K562 (cell line): ENCODE measurements at regions not wholly inside any gene's neighbourhood (a gene's known extent, or its start where the extent isn't known, plus 50 kb on each side); places are given as distances from the start of the nearest gene placed in this dataset.

ENCODE experiments used
- ATAC-seq: fragments of 200-7000 bp; cut with Tn5 transposase; 3 replicates; pipeline ENCODE4 v1.9.1; 2020; ENCODE audit warnings: moderate library complexity
- BruUV-seq: library from RNA; stranded (reverse); fragments of 400-500 nt; replicated peaks from 2 replicates; lab custom pipeline; 2021; lab: Mats Ljungman, UMichigan
- CTCF ChIA-PET: fragments of 300-600 bp; formaldehyde crosslinking; extraction: SDS; loops from one replicate; lab custom pipeline; 2021; ENCODE audit warnings: low intra/inter-chr PET ratio; lab: Yijun Ruan, JAX
- POLR2A ChIA-PET: fragments of 300-600, 350-650 bp; sonication (Branson Sonifier 250); formaldehyde crosslinking; extraction: SDS; loops from one replicate; lab custom pipeline; 2021; ENCODE audit warnings: antibody characterized with exemption, inconsistent platforms; lab: Yijun Ruan, JAX
- DNase-seq, 4 experiments: peaks; one replicate each; pipeline versions ENCODE4 v3.0.0 to v3.0.0-alpha.2; 2011 to 2018; ENCODE audit warnings: low spot score in 3 of 4, mixed read lengths in 3 of 4; ENCODE audit errors: extremely low read depth in 1 of 4
- FAIRE-seq: peaks from 2 replicates; lab custom pipeline; 2011; peaks lifted over from hg19 to GRCh38; lab: Jason Lieb, UNC
- H2AFZ ChIP-seq: 2 replicates; pipeline ENCODE4 v1.6.0; 2011; ENCODE audit warnings: low read depth, low read length, control low read depth, inconsistent platforms
- H3K27ac ChIP-seq: fragments of 200-600 bp; 3 replicates; pipeline ENCODE4 v1.8.0; 2011; ENCODE audit warnings: low read depth, mild to moderate bottlenecking, control low read depth, inconsistent platforms, low read length, moderate library complexity, mixed read lengths; ENCODE audit errors: extremely low read depth
- H3K27me3 ChIP-seq, 2 experiments: fragments of 300-600 bp in 1 of 2; 2 replicates in 1 of 2; 3 replicates in 1 of 2; pipeline versions ENCODE4 v1.6.0 to v1.8.0; 2011; ENCODE audit warnings: inconsistent platforms in 2 of 2, low read length in 2 of 2, mild to moderate bottlenecking in 1 of 2, mixed read lengths in 1 of 2, moderate library complexity in 1 of 2; ENCODE audit not compliant: control insufficient read depth in 2 of 2, insufficient read depth in 2 of 2
- H3K36me3 ChIP-seq: fragments of 300-600 bp; 3 replicates; pipeline ENCODE4 v1.8.0; 2011; ENCODE audit warnings: mild to moderate bottlenecking, low read length, inconsistent platforms; ENCODE audit not compliant: control insufficient read depth, insufficient read depth
- H3K4me1 ChIP-seq, 2 experiments: fragments of 200-600 bp in 1 of 2; replicated peaks in 1 of 2; 2 replicates in 1 of 2; 3 replicates in 1 of 2; pipeline versions ENCODE4 v1.5.1 to v1.8.0; 2011; ENCODE audit warnings: inconsistent platforms in 2 of 2, low read length in 2 of 2, mild to moderate bottlenecking in 1 of 2, mixed read lengths in 1 of 2, moderate library complexity in 1 of 2; ENCODE audit not compliant: control insufficient read depth in 2 of 2, insufficient read depth in 2 of 2
- H3K4me2 ChIP-seq: 2 replicates; pipeline ENCODE4 v1.6.1; 2011; ENCODE audit warnings: low read length, control low read depth, inconsistent platforms, mixed read lengths; ENCODE audit not compliant: insufficient read depth
- H3K4me3 ChIP-seq: fragments of 200-600 bp; sonication (generic), shearing (Covaris generic); 2 replicates; pipeline ENCODE4 v1.5.1; 2016; ENCODE audit warnings: control low read depth, inconsistent platforms
- H3K79me2 ChIP-seq: fragments of 200-600 bp; 3 replicates; pipeline ENCODE4 v1.8.0; 2011; ENCODE audit warnings: low read length, inconsistent platforms; ENCODE audit not compliant: control insufficient read depth, insufficient read depth
- H3K9ac ChIP-seq, 2 experiments: 2 replicates each; pipeline versions ENCODE4 v1.6.0 to v1.6.1; 2011; ENCODE audit warnings: low read depth in 2 of 2, low read length in 2 of 2, control low read depth in 1 of 2, inconsistent platforms in 1 of 2, mild to moderate bottlenecking in 1 of 2, mixed read lengths in 1 of 2; ENCODE audit not compliant: insufficient read depth in 1 of 2
- H3K9me1 ChIP-seq: one replicate; pipeline ENCODE4 v1.6.0; 2011; ENCODE audit warnings: inconsistent platforms, mild to moderate bottlenecking, low read length, moderate library complexity; ENCODE audit not compliant: control insufficient read depth, insufficient read depth
- H3K9me3 ChIP-seq: replicated peaks from 2 replicates; pipeline ENCODE4 v1.5.1; 2011; ENCODE audit warnings: low read depth, low read length, inconsistent platforms; ENCODE audit not compliant: control insufficient read depth, insufficient read depth
- H4K20me1 ChIP-seq: replicated peaks from 2 replicates; pipeline ENCODE4 v1.6.1; 2011; ENCODE audit warnings: low read length, inconsistent platforms, mixed read lengths; ENCODE audit not compliant: control insufficient read depth, insufficient read depth
- NCOR1 ChIP-seq: fragments of 450-650 bp; IDR thresholded peaks from 2 replicates; pipeline ENCODE4 v1.6.1; 2016; ENCODE audit warnings: mild to moderate bottlenecking, moderate library complexity
- PHF21A ChIP-seq: fragments of 450-650 bp; IDR thresholded peaks from 2 replicates; pipeline ENCODE4 v1.6.1; 2017; ENCODE audit warnings: low read depth, borderline replicate concordance
- ZNF3 ChIP-seq: fragments of 250-450 bp; sonication (Bioruptor Pico); IDR thresholded peaks from 2 replicates; pipeline ENCODE4 v1.5.0; 2021; ENCODE audit warnings: mild to moderate bottlenecking, moderate library complexity
- ZNF75A ChIP-seq: fragments of 450-650 bp; formaldehyde crosslinking; IDR thresholded peaks from 2 replicates; pipeline ENCODE4 v1.4.0; 2020; ENCODE audit warnings: mild to moderate bottlenecking
- WGBS: fragments of 100-300 bp; shearing (Covaris generic); methylation state at CpG from one replicate; pipeline ENCODE4 v1.1.6; 2016; ENCODE audit warnings: low coverage, mixed read lengths; ENCODE audit not compliant: insufficient coverage; ENCODE audit errors: missing lambda C conversion rate; 5-methylcytosine and 5-hydroxymethylcytosine counted together
- in situ Hi-C: fragments of 300-500 bp; cut with MboI; formaldehyde crosslinking; loops from 4 replicates; pipeline ENCODE4 v1.15.0; 2018; ENCODE audit warnings: inconsistent platforms, mixed read lengths
- intact Hi-C: fragments of 100-400 bp; cut with micrococcal nuclease; formaldehyde crosslinking; loops from 2 replicates; pipeline ENCODE4 v1.14.2; 2022
- TF ChIP-seq, protein P1 (sequence below): sonication (generic); formaldehyde crosslinking; IDR thresholded peaks from 2 replicates; pipeline ENCODE4 v1.8.1; 2023; ENCODE audit warnings: mild to moderate bottlenecking, missing genetic modification reagents
- TF ChIP-seq, protein P2 (sequence below): fragments of 250-450 bp; sonication (Bioruptor Pico); IDR thresholded peaks from 2 replicates; pipeline ENCODE4 v1.5.0; 2021; ENCODE audit warnings: mild to moderate bottlenecking, moderate library complexity
- TF ChIP-seq, protein P3 (sequence below): fragments of 450-650 bp; formaldehyde crosslinking; IDR thresholded peaks from 2 replicates; pipeline ENCODE4 v1.4.0; 2022; ENCODE audit warnings: missing genetic modification characterization

DNA sequence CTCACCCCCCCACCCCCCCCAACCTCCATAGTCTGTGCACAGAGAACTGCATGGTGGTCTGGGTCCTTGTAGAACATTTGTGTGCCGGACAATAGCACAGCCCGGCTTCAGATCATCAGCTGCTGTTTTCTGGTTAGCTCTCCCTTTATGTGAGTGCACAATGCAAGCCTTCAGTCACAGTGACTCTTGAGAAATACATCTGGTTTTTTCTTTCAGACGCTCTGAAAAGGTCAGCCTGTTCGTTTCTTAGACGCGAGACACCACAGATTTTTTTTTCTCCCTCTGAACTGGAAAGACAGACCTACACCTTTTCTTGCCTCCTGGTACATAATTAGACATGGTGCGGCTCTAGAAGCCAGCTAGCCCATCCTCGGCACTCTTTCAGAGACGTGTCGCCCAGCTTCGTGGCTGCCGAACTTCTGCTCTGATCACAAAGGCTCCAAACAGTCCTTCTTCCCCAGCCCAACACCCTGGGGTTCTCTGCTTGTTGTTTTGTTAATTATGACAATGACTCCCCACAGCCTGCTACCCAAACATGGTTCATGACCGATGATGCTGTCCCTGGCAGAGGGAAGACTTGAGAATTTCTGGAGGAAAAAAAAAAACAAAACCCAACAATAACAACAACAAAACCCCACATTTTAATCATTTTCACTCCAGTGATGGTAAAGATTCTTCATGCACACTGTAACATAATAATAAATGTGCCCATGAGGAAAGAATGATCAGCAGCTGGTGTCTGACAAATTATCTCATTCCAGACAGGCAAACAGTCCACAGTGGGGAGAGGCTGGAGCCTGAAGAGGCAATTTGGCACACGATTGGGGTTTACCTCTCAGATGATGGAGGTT, 241.4 kb upstream of the ZNF462 start:
- under 1% methylated on average over 14 of the region's 14 CpGs for WGBS
- no peaks in the 10 kb centered on the region for H3K27me3 ChIP-seq
- no peaks in the 10 kb centered on the region for H3K9me1 ChIP-seq
- H3K36me3 ChIP-seq, result no peaks in the 10 kb centered on the region
- no peak overlapping the region for H3K9ac ChIP-seq
- no TSS peak for BruUV-seq
- ChIA-PET POLR2A (no interaction called here), CTCF (no interaction called here)
- DNase-seq (no peak), FAIRE-seq (no peak), ATAC-seq (no peak)
- intact Hi-C loops, result no loop called here
- no peaks in the 10 kb centered on the region for H3K9me3 ChIP-seq
- H3K4me1 ChIP-seq, result no peaks in the 10 kb centered on the region
- H3K4me2 ChIP-seq, result no peak overlapping the region
- in situ Hi-C loops, result no loop called here
- H4K20me1 ChIP-seq, result no peaks in the 10 kb centered on the region
- no peak overlapping the region for H3K4me3 ChIP-seq
- TF ChIP-seq ZNF75A, result no peak
- TF ChIP-seq, protein P1, sequence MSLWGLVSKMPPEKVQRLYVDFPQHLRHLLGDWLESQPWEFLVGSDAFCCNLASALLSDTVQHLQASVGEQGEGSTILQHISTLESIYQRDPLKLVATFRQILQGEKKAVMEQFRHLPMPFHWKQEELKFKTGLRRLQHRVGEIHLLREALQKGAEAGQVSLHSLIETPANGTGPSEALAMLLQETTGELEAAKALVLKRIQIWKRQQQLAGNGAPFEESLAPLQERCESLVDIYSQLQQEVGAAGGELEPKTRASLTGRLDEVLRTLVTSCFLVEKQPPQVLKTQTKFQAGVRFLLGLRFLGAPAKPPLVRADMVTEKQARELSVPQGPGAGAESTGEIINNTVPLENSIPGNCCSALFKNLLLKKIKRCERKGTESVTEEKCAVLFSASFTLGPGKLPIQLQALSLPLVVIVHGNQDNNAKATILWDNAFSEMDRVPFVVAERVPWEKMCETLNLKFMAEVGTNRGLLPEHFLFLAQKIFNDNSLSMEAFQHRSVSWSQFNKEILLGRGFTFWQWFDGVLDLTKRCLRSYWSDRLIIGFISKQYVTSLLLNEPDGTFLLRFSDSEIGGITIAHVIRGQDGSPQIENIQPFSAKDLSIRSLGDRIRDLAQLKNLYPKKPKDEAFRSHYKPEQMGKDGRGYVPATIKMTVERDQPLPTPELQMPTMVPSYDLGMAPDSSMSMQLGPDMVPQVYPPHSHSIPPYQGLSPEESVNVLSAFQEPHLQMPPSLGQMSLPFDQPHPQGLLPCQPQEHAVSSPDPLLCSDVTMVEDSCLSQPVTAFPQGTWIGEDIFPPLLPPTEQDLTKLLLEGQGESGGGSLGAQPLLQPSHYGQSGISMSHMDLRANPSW (CRISPR knock-in tag), result no peak
- H3K79me2 ChIP-seq, result no peaks in the 10 kb centered on the region
- H2AFZ ChIP-seq, result no peak overlapping the region
- H3K27ac ChIP-seq, result no peak overlapping the region

DNA sequence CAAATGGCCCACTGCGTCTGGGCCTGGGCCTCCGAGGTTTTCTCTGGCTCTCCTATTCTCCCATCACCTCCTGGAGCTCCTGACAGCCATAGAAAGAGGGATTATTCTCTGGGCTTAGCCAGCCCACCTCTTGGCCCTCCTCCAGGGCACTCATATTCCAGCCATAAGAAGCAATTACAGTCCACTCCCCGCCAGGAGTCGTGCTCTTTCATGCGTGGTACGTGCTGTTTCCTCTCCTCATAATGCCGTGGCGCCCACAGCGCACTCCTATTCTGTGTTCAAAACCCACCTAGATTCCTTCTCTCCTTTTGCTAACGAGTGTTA, 240.8 kb upstream of the ZNF462 start:
- H3K9ac ChIP-seq, result no peak overlapping the region
- H3K79me2 ChIP-seq, result no peaks in the 10 kb centered on the region
- no TSS peak for BruUV-seq
- H3K9me1 ChIP-seq, result no peaks in the 10 kb centered on the region
- no peaks in the 10 kb centered on the region for H3K27me3 ChIP-seq
- intact Hi-C loops (no loop called here), in situ Hi-C loops (no loop called here)
- DNase-seq (no peak), ATAC-seq (no peak), FAIRE-seq (no peak)
- no peak overlapping the region for H3K4me3 ChIP-seq
- POLR2A ChIA-PET, result no interaction called here
- H3K4me1 ChIP-seq, result no peaks in the 10 kb centered on the region
- 3% methylated on average over 8 of the region's 10 CpGs for WGBS
- H3K9me3 ChIP-seq, result no peaks in the 10 kb centered on the region
- H3K27ac ChIP-seq, result no peak overlapping the region
- CTCF ChIA-PET, result no interaction called here
- no peak overlapping the region for H2AFZ ChIP-seq
- H3K36me3 ChIP-seq, result no peaks in the 10 kb centered on the region
- H3K4me2 ChIP-seq, result no peak overlapping the region
- no peaks in the 10 kb centered on the region for H4K20me1 ChIP-seq
- no peak for TF ChIP-seq PHF21A
- no peak for TF ChIP-seq NCOR1
- TF ChIP-seq, protein P2, sequence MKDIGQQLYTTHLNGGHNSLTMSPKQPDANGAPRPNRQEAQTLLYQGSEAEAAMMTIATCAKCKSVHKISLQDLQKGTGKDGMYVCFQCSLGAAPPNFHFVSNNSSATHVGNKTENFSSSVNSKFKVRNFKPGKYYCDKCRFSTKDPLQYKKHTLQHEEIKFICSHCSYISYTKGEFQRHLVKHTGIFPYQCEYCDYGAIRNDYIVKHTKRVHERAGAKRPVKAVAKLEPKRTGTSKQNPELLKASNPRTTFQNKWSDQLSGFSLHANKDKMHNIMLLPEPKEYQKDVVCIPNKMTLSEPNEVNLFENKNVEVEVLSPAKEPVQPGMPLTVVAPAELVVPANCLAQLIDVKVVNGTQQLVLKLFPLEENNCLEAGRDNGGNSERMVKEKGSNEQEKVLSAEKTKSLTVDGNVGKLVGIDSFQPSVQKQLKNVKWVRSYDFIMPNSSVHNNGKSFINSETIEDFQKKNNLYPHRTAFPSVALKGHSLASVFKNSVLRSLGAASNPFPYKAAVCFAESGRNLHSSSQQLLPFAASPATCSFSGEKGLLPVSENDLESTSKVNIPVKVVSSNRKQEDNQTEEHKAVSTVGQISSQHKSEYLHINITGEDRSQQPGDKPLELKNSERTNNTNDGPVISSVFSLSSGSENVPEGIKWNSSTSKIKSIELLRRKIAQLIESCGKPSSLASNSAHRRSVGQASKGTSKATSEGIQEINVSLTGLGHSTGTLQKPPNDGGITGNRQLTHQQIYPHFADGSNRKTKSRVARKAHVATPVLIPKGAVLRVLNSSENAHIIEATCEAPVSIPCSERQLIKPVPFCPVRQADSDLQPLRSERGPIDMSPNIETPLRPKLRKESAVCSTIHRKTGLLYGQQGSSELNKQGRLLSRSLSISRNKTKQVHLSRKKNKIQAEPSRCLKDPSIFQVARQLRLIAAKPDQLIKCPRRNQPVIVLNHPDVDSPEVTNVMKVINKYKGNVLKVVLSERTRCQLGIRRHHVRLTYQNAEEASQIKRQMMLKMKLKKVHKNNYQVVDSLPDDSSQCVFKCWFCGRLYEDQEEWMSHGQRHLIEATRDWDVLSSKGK (CRISPR knock-in tag), result no peak
- TF ChIP-seq, protein P3, sequence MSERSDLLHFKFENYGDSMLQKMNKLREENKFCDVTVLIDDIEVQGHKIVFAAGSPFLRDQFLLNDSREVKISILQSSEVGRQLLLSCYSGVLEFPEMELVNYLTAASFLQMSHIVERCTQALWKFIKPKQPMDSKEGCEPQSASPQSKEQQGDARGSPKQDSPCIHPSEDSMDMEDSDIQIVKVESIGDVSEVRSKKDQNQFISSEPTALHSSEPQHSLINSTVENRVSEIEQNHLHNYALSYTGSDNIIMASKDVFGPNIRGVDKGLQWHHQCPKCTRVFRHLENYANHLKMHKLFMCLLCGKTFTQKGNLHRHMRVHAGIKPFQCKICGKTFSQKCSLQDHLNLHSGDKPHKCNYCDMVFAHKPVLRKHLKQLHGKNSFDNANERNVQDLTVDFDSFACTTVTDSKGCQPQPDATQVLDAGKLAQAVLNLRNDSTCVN (CRISPR knock-in tag), result no peak
- no peak for TF ChIP-seq ZNF3 (CRISPR knock-in tag)
